GM21825 (cell line): ENCODE measurements at regions not wholly inside any gene's neighbourhood (a gene's known extent, or its start where the extent isn't known, plus 50 kb on each side); places are given as distances from the start of the nearest gene placed in this dataset.

Source experiments
- ATAC-seq: cut with Tn5 transposase; IDR thresholded peaks from one replicate; pipeline ENCODE4 v1.9.1; 2021; ENCODE audit warnings: mild to moderate bottlenecking, moderate library complexity; ENCODE audit not compliant: unreplicated experiment

DNA sequence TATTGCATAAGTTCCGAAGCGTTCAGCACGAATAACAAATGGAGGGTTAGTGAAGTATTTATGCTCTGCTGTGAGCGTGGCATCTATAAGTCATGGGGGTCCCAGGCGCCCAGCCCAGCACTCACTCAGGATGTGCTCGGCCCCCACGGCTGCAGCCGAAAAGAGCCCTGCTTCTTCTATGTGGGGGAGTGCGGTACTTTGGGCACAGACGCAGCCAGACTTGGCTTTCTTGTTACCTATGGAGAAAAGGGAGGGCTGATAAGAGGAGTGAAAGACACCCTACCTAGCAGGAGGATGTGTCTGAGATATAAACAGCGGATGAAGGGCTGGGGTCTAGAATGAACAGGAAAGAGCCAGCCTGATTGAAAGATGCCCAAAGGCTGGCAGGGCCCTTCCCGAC, 51.4 kb downstream of the MRPL36 start:
- no peak for ATAC-seq

DNA sequence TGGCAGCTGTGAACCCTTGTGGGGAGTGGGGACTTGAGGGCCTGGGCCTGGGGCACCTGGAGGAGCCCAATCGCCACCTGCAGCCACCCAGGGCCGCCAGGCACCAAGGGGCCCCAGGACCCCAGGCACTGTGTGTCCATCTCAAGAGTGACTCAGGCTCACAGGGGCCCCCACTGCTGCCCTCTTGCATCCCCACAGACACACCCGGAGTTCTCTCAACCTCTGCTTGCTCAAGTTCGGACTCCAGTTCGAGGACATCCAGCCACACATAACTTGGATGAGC, 51.9 kb downstream of the MRPL36 start:
- no peak for ATAC-seq

DNA sequence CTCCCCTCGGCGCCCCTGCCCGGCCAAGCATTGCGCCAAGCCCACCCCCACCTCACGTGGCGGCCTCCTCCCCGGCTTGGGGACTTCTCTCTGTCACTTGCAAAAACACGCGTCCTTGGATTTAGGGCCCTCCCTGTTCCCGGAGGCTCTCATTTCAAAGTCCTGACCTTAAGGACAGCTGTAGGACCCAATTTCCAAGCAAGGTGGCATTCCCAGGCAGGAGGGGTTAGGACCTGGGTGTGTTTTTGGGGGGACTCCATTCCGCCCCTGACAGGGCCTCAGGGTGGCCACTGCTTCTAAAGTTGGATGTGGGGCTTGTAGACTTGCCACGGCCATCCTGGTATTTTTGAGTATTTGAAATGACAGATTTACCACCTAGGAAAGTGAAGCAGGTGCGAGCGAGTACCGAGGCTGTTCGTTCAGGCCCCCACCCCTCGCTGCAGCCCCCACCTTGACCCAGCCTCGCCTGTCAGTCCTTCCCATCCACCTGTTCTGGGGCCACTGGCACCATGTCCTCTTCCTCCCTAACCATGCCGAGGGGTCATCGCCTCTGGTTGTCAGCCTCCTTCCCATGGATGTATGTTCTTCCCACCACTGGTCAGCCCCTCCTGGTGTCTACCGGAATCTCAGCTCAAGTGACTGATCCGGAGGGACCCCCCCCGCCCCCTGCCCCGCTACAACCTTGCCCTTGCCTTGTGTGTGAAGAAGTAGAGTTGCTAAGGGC, 52.4 kb downstream of the MRPL36 start:
- ATAC-seq = no peak

DNA sequence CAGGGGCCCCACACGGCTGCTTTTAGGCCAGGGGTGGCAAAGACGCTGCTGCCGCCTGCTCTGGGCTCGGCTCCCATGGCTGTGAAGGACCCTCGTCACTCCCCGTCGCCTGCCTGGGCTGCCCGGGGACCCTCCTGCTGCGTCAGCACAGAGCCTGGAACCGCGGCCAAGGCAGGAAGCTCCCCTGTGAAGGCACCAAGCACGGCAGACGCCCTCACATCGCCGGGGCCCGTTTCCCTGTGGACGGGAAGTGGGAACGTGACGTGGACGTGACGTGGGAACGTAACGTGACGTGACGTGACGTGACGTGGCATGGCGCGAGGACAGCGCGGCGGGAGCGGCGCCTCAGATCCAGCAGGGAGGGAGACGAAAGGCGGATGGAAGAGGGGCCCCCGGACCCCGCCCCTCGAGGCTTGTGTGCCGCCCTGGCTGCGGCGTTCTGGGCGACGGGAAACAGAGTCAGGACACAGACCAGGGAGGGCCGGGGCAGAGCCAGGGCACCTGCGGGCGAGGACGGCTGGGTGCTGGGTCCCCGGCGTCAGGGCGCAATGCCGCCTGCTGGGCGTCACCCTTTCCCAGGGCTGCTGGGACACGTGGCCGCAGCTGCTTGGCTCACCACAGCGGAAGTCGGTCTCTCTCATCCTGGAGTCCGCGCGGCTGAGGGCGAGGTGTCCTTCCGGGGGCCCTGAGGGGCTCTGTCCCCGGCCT, 53.1 kb downstream of the MRPL36 start:
- no peak for ATAC-seq

DNA sequence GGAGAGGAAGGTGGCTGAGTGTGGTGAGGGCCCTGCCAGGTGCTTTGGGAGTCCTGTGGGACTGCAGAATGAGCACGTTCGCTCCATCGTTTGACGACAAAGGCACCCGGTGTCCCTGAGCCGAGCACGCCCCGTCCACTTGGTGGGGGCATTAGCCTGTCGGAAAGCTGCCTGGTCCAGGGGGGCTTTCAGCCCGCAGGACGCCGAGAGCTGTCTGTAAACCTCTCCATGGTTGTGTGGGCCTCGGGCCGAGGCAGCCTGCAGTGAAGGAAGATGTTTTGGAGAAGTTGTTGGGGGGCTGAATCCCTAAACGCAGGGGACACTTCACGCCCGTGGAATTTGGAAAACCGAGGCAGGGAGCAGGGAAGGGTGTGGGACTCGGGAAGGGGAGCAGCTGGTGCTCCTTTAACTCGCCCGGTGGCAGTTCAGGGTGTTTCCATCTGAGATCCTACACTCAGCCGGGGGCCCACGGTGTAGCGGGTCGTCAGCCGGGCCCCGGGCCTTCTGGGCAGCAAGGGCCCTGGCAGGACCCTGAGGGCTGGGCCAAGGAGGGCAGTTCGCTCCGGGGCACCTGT, 53.8 kb downstream of the MRPL36 start:
- ATAC-seq = no peak

DNA sequence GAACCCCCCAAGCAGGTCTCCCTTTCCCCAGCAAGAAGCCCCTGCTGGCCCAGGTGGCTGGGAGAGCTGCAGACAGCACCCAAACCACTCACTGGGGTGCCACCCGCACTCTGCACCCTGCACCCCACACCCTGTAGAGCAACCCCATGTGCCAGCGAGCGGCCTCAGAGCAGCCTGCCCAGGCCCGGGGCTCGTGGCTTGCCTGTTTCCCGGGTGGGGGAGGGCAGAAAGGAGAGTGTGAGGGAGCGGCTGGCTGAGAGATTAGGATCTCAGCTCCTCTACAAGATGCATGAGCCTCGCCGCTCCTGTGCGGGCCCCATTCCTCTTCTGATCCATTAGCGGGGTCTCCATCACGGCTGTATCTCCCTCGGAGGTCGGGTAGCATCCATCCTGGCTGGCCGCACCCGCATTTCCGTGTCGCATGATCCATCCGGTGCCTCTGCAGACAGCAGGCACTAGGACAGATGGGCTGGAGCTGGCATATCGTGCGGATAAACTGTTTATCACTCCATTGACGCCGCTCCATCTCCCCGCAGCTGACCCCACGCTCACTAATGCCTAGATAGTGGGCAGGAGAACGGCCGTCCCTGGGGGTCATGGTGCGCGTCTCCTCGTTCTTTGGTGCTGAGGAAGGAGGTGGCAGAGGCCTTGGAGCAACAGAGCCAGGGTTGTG, 54.4 kb downstream of the MRPL36 start:
- ATAC-seq = no peak

DNA sequence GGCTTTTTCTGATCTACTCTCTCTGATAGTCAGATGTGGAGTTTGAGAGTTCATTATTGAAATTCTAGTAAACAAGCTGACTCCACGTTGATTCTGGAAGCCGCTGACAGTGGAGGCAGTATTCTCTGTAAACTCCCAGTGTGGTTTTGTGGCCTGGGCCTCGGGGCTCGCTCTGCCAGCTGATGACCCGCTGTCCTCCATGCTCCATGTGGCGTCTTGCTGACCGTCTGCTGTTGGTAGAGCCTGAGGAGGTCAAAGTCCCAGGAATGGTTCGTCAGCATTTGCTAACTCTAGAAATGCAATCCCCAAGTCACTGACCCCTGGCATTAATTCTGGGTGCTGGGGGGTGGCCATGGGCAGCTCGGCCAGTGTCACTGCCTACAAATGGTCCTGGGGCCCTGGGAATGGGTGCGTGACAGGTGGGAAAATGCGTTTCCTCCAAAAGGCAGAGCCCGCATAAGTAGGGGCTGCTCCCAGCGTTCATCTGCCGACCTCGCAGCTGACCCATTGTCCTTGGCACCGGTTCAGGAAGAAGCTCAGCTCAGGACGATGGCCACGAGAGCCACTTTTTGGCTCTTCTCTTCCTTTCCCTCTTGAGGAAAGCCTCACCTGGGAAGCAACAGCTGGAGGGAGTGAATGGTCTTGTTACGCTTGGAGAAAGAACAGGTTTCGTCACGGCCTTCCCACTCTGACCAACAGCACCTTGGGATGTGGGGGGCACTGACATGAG, 55.1 kb downstream of the MRPL36 start:
- ATAC-seq = no peak

DNA sequence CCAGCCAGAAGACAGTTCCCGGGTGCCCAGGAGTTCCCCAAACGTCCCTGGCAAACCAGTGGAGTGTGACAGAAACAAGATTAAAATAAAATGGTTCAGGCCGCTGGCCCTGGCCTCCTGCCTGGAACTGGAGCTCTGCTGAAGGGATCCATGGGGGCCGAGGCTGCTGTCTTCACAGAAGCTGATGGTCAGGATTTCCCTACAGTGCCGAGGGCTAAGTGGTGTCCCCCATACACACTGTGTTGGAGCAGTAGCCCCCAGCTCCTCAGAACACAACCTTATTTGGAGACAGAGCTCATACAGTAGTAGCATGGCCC, 55.9 kb downstream of the MRPL36 start:
- ATAC-seq = no peak

DNA sequence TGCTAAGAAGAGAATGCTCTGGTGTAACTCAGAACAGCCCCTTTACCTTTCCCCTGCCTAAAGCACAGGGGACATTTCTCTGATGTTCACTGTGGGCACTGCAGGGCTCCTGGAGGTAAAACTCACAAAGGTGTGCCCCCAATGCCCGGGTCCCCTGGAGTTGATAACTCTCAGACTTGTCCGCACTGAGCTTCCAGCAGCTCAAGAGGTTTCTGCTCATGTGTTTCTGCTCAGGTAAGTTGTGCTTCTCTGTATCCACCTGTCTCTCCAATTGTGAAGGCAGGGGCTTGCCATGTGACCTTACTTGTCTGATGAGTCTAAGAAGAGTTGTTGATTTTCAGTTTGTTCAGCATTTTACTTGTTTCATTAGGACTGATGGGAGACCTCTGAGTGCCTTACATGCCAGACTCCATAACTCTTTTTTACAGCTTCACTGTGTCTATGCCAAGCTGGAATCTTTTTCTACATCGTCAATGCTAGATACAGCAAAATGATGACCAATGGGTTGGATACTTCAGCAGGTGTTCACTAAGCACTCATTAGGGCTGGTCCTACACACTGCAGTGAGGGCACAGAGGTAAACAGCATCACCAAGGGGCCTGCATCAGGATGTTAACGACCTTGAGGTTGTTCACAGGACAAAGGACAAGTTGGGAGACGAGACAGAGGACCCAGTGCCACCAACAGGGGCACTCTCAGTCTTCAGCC, 56.4 kb downstream of the MRPL36 start:
- ATAC-seq = no peak

DNA sequence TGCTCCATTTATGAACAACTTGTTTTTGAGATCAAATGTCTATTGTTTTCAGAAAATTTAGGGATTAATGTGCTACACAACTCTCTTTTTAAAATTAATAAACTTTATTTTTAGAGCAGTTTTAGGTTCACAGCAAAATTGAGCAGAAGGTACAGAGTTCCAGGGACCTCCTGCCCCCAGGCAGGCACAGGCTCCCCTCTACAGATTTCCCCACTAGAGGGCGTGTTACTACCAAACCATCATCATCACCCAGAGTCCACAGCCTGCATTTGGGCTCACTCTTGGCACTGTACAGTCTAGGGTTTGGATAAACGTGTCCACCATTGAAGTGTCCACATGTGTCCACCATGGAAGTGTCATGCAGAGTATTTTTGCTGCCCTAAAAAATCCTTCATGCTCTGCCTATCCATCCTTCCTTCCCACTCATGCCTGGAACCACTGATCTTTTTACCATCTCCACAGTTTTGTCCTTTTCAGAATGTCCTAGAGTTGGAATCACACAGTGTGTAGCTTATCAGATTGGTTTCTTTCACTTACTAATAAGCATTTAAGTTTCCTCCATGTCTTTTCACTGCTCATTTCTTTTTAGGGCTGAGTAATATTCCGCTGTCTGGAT, 61.7 kb downstream of the MRPL36 start:
- no peak for ATAC-seq

DNA sequence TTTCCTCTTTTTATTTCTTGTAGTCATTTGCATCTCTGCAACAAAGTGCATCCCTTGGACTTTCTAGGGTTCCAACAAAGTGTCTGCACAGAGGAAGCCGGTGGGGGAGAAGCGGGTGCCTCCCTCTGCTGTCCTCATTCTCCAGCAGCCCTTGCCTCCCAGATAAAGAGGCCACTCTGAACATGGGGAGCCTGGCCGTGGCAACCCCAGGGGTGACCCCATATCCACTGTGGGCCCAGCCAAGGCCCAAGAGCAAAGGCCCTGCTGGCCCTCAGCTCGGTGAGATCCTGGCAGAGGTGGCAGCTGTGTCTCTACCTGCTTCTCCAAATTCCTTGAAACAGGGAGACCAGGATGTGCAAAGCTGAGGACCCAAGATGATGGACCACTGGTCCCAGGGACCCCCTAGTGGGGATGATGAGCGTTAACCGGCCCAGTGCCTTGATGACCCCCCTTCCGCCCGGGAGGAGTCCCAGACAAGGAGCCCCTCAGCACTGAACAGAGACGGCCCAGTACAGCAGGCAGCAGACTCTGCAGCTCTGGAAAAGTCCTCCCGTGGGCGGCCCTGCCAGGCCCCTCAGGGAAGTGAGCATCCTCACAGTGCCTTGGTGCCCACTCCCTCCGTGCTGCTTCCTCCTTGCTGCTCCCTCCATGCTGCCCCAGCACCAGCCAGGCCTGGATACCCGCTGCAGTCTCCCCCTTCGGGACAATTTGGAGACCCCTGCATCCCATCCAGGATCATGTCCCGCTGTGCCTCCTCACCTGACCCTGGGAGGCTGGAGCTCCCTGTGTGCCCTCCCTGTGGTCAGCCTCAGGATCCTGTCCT, 62.5 kb downstream of the MRPL36 start:
- no peak for ATAC-seq

DNA sequence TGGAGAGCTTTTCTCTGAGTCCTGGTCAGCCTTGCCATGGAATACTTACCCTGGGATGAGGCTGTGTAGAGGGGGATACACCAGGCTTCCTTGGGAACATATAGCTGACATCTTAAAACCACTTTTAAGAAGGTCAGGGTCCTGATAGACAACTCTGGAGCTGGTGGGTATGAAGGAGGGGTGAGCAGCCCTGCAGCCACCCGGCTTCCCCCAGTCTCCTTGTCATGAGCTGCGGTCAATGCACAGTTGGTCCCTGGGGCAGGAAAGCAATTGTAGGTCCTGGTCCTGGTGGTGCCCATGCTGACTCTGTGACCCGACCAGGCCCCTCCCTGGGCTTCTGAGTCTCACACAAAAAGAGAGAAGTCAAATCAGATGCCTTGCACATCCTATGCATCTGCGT, 63.6 kb downstream of the MRPL36 start:
- no peak for ATAC-seq

DNA sequence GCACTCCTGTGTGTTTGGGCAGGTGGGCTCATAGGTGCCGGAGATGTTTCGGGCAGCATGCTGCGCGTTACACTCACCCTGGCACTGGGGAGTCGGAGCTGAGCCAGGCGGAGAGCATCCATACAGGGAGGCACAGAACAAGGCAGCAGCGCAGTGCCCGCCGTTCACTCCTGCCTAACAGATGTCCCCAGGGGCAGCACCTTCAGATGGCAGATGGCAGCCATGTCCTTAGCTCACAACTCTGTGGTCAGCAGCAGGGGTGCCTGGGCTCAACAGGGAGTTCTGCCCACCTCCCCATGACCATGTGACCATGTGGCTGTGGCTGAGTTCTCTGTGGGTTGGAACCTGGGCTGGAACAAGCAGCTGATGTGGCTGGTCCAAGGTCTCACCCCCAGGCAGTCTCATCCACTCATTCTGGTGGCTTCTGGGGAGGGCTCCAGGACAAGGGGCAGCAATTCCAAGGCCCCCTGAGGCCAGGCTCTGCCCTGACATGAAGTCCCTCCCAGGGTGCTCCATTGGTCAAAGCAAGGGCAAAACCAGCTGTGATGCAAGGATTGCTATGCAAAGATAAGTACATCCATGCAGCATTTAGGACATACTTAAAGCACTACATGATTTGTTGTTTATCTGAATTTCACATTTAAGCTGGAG, 64.2 kb downstream of the MRPL36 start:
- no peak for ATAC-seq

DNA sequence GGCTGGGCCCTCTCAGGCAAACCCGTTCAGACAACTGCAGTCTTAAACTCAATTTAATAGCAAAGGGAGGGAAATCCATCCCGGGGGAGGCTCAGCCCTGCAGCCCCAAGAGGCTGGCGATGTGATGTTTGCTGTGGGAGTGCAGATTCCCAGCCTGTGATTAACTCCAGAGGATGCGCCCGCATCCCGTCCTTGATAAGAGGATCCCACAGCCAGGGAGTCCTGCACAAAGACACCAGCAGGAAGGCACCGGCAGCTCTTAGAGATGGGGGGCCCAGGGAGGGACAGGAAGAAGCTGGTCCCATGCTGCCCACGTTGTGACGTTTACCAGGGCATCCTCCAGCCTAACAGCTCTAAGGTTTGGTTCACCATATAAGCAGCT, 64.7 kb downstream of the MRPL36 start:
- no peak for ATAC-seq

DNA sequence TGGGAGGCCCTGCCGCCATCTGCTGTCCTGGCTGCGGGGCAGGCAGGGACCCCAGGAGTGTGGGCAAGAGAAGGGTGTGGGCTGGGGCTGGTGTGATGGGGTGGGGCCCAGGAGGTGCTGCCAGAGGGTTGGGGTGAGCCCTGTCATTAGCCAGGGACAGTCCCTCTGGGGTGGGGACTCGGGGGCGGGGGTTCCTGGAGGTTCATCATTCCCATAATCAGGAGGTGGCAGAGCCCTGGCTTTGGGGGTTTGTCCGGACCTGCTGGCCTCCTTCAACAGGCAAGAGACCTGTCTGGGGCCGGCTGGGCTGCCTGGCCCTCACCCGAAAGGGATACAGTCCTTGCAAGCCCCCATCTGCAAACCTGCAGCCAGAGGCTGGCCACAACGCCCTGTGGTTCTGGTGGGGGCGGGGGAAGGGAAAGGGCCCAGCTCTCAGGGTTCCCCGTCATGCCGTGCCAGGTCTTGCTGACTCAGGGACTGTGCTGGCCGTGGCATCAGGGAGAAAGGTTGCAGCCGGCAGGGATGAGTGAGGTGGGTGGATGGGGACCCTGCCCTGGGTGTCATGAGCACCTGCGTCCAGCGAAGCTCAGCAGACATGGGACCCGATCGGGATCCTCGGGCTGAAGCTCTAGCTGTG, 65.2 kb downstream of the MRPL36 start:
- ATAC-seq = no peak

DNA sequence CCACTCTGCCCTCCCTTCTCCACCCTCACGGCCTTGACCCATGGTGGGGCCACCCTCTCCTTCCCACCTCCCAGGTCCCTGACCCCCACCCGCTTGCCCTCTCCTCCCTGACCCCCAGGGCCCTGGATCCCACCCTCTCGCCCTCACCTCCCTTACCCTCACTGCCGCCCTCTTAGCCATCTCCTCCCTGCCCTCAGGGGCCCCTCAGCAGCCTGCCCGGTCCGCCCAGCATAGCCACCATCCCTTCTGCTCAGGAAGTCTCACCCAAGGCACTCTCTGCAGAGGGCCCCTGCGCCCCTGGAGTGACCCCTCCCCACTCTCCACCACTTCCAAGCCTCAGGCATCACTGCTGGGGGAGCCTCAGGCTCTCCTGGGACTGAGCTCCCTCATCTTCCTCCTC, 66.3 kb downstream of the MRPL36 start:
- no peak for ATAC-seq

DNA sequence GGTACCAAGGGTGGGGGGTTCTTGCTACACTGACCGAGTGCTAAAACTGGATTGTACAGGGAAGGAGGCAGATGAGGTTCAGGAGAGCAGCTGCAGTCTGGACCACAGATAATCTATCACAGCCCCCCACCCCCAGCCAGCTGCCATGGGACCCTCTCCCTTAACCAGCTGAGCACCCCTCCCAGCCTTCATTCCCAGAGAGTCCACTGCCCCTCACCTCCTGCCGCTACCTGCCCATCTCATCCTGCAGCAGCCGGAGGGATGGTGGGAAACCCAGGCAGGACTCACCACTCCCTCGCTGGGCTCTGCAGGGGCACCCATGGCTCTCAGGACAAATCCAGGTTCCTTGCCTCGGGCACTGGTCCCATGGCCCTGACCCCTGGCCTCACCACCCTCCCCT, 66.7 kb downstream of the MRPL36 start:
- no peak for ATAC-seq

DNA sequence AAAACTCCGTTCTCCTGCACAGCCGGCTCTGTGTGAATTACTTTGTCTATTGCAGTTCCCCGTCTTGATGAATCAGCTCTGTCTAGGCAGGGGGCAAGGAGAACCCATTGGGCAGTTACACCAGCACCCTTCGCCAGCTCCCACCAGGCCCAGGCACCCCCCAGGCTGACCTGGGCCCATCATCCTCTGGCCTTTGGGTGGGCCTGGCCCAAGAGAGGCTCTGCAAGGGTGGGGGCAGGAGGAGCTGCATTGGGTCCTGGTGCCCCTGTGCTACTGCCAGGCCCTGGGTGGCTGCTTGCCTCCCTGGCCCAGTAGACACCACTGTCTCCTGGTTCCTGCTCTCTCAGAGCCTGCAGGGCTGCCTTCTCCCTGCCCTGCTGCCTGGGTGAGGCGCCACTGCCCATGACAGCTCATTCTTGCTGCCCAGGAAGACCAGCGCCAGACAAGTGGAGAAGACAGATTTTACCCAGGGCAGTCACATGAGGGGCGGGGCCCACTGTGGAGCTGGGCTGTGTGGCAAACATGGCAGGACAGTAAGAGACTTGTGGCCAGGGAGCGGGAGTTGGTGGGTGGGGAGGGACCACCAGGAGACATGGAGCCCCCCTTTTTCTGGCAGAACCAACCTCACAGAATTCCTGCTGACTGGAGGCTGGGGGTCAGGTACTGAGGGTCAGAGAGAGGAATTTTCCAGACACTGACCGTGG, 67.2 kb downstream of the MRPL36 start:
- no peak for ATAC-seq
